Right cardiac atrium (tissue), 5 donors: ENCODE measurements at regions not wholly inside any gene's neighbourhood (a gene's known extent, or its start where the extent isn't known, plus 50 kb on each side); places are given as distances from the start of the nearest gene placed in this dataset.

Source experiments
- ATAC-seq, 2 donors: fragments of 200-7000 bp; cut with Tn5 transposase; one replicate each; pipeline versions ENCODE4 v1.8.0 to v1.9.1; 2020; ENCODE audit warnings: moderate library complexity in 2 of 2, mild to moderate bottlenecking in 1 of 2
- DNase-seq, 3 donors: peaks; one replicate each; pipeline ENCODE4 v3.0.0-alpha.2; 2020
- H3K27ac ChIP-seq: one replicate; pipeline ENCODE4 v1.5.1; 2013; ENCODE audit warnings: mild to moderate bottlenecking, low read length, control low read depth, moderate library complexity
- H3K27me3 ChIP-seq: one replicate; pipeline ENCODE4 v1.6.1; 2013; ENCODE audit not compliant: control insufficient read depth, insufficient read depth
- H3K4me1 ChIP-seq: one replicate; pipeline ENCODE4 v1.6.1; 2013; ENCODE audit warnings: low read length; ENCODE audit not compliant: control insufficient read depth, insufficient read depth
- H3K4me3 ChIP-seq: one replicate; pipeline ENCODE4 v1.5.1; 2013; ENCODE audit warnings: low read length, control low read depth
- H3K9me3 ChIP-seq: one replicate; pipeline ENCODE4 v1.6.1; 2013; ENCODE audit warnings: low read length; ENCODE audit not compliant: control insufficient read depth
- WGBS: extraction: QIAGEN DNeasy Blood & Tissue Kit; methylation state at CpG from one replicate; pipeline ENCODE4 v1.1.7; 2013; 5-methylcytosine and 5-hydroxymethylcytosine counted together
- intact Hi-C, 4 donors: fragments of 100-400 bp; cut with DNase I; formaldehyde crosslinking; loops; one replicate each; pipeline versions ENCODE4 v1.11.0 to v1.14.0; 2022 to 2023
- donor health status: healthy with polysubstance abuse.
- donor health status: DM: no; HTN: yes; CAD: no.
- donor health status: DM: no; HTN: no; CAD: no.
- donor health status: DM: no; HTN: yes; CAD: no; lungs with severe emphysema.
- donor health status: DM: yes; HTN: yes; CAD: no.

- Histone ChIP-seq H3K27me3 (no peaks in the 10 kb centered on the region), H3K4me1 (no peaks in the 10 kb centered on the region), H3K9me3 (no peaks in the 10 kb centered on the region), H3K4me3 (no peak overlapping the region), H3K27ac (no peak overlapping the region)
- ATAC-seq = no peak
- DNase-seq = no peak
- intact Hi-C loops = no loop called here
- WGBS = 83% methylated on average over 7 of the region's 7 CpGs
Observed at GRCh38 chr5:171619196-171619595, 166.4 kb upstream of the SMIM23 start.

DNA sequence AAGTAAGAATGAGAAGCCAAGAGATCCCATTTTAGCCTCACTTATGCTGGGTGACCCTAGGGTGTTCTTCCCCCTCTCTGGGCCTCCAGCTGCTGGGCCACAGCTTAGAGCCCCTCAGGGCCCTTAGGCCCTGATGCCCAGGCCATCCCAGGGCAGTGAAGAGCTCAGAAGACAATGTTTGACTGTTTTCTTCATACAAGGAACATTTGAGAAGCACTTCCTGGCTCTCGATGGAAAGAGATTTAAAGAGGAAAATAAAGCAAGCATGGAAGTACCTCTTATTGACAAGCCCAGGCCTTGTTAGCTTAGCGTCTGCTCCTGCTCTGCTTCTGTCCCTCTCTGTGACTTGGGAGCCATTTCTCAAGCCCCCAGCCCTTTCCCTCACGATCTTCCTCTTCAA, 165.9 kb upstream of the SMIM23 start:
- no peak for DNase-seq
- 75% methylated on average over 3 of the region's 3 CpGs for whole genome bisulfite sequencing
- H3K4me1 ChIP-seq = no peaks in the 10 kb centered on the region
- intact Hi-C loops = loop anchor here in 2 of 4 donors (10.0 kb wide), 2 partner anchors 195 to 225 kb away; no protein-coding TSS in a partner anchor
- H3K9me3 ChIP-seq = no peaks in the 10 kb centered on the region
- H3K27me3 ChIP-seq = no peaks in the 10 kb centered on the region
- H3K27ac ChIP-seq = no peak overlapping the region
- no peak overlapping the region for H3K4me3 ChIP-seq
- ATAC-seq = no peak

- ATAC-seq (no peak), DNase-seq (no peak)
- H3K4me3 ChIP-seq = no peak overlapping the region
- WGBS = 53% methylated on average over 2 of the region's 2 CpGs
- no peaks in the 10 kb centered on the region for H3K27me3 ChIP-seq
- H3K9me3 ChIP-seq = no peaks in the 10 kb centered on the region
- intact Hi-C loops = loop anchor here in 2 of 4 donors (10.0 kb wide), 2 partner anchors 197 to 223 kb away; no protein-coding TSS in a partner anchor
- H3K4me1 ChIP-seq = no peaks in the 10 kb centered on the region
- H3K27ac ChIP-seq = no peak overlapping the region
Observed at GRCh38 chr5:171622010-171622409, 163.6 kb upstream of the SMIM23 start.

DNA sequence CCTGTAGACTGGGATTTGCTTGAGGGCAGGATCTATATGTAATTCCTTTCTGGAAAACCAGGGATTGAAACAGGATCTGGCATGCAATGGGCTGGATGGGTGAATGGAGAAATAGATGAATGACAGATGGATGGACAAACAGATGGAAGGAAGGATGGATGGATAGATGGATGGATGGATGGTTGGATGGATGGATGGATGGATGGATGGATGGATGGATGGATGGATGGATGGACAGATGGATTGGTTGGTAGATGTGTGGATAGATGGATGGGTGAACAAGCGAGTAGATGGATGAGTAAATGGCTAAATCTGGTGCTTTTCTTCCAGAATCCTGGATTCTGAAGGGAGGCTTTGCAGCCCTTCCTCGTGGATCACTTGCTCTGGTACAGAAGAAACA, 162.5 kb upstream of the SMIM23 start:
- no peaks in the 10 kb centered on the region for H3K27me3 ChIP-seq
- DNase-seq (no peak), ATAC-seq (no peak)
- no peak overlapping the region for H3K27ac ChIP-seq
- intact Hi-C loops = loop anchor here in 2 of 4 donors (10.0 kb wide), 2 partner anchors 198 to 222 kb away; no protein-coding TSS in a partner anchor
- no peaks in the 10 kb centered on the region for H3K9me3 ChIP-seq
- no peak overlapping the region for H3K4me3 ChIP-seq
- WGBS = 89% methylated on average over 2 of the region's 2 CpGs
- no peaks in the 10 kb centered on the region for H3K4me1 ChIP-seq

GRCh38 chr5:171623551-171624097, 162.0 kb upstream of the SMIM23 start:
- no peak overlapping the region for H3K27ac ChIP-seq
- no peak for DNase-seq
- H3K4me1 ChIP-seq = no peaks in the 10 kb centered on the region
- no peak for ATAC-seq
- H3K9me3 ChIP-seq = no peaks in the 10 kb centered on the region
- intact Hi-C loops = loop anchor here in 2 of 4 donors (10.0 kb wide), 2 partner anchors 199 to 221 kb away; no protein-coding TSS in a partner anchor
- no peak overlapping the region for H3K4me3 ChIP-seq
- no peaks in the 10 kb centered on the region for H3K27me3 ChIP-seq
- 73% methylated on average over 11 of the region's 11 CpGs for WGBS

- H3K4me3 ChIP-seq = no peak overlapping the region
- 73% methylated on average over 5 of the region's 5 CpGs for WGBS
- no peak for ATAC-seq
- no peak overlapping the region for H3K27ac ChIP-seq
- DNase-seq = no peak
- no peaks in the 10 kb centered on the region for H3K4me1 ChIP-seq
- intact Hi-C loops = loop anchor here in 2 of 4 donors (10.0 kb wide), 2 partner anchors 200 to 220 kb away; no protein-coding TSS in a partner anchor
- H3K27me3 ChIP-seq = no peaks in the 10 kb centered on the region
- no peaks in the 10 kb centered on the region for H3K9me3 ChIP-seq
Observed at GRCh38 chr5:171624396-171624795, 161.2 kb upstream of the SMIM23 start.

GRCh38 chr5:171625646-171626045, 160.0 kb upstream of the SMIM23 start:
- no peaks in the 10 kb centered on the region for H3K27me3 ChIP-seq
- no peak for DNase-seq
- no peak for ATAC-seq
- no peaks in the 10 kb centered on the region for H3K9me3 ChIP-seq
- H3K27ac ChIP-seq = no peak overlapping the region
- H3K4me3 ChIP-seq = no peak overlapping the region
- intact Hi-C loops = loop anchor here in 2 of 4 donors (5.0 to 10.0 kb wide), 3 partner anchors 201 to 227 kb away; no protein-coding TSS in a partner anchor
- no peaks in the 10 kb centered on the region for H3K4me1 ChIP-seq
- WGBS = 82% methylated on average over 10 of the region's 10 CpGs

DNA sequence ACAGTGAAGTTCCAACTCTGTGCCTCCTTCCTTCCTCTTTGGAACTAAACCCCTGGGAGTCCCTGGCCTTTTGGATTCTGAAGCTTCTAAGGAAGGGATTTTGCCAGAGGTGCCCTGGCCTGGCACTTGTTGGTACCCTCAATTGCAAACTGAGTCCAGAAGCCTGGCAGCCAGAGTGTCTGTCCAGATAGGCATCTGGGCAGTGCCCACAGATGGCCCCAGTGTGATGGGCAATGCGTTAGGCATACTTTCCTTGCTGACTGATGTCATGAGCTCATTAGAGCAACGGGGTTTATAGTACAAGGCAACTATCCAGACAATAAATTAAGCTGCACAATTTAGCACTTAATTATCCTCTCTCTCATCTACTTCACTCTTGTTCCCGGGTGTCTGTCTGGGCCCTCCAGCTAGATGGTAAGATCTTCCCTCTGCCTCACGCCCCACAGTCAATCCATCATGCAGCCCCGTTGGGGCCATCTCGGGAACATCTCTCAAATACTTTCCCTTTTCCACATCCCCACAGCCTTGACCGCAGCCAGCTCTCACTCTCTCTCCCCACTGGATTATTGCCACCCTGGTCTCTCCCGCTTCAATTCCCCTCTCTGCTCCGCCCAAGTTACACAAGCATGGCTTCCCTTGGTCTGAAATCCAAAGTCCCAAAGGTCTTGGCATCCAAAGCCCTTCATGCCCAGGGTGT, 157.5 kb upstream of the SMIM23 start:
- ATAC-seq = no peak
- no peaks in the 10 kb centered on the region for H3K27me3 ChIP-seq
- intact Hi-C loops = loop anchor here in 2 of 4 donors (5.0 to 10.0 kb wide), 3 partner anchors 203 to 224 kb away; no protein-coding TSS in a partner anchor
- no peak overlapping the region for H3K4me3 ChIP-seq
- H3K4me1 ChIP-seq = no peaks in the 10 kb centered on the region
- DNase-seq = no peak
- H3K27ac ChIP-seq = no peak overlapping the region
- H3K9me3 ChIP-seq = no peaks in the 10 kb centered on the region
- WGBS = 81% methylated on average over 9 of the region's 9 CpGs

- H3K4me1 ChIP-seq = no peaks in the 10 kb centered on the region
- intact Hi-C loops = loop anchor here in 2 of 4 donors (5.0 to 10.0 kb wide), 3 partner anchors 204 to 224 kb away; no protein-coding TSS in a partner anchor
- no peaks in the 10 kb centered on the region for H3K27me3 ChIP-seq
- 69% methylated on average over 6 of the region's 6 CpGs for WGBS
- ATAC-seq = no peak
- H3K27ac ChIP-seq = no peak overlapping the region
- no peak overlapping the region for H3K4me3 ChIP-seq
- H3K9me3 ChIP-seq = no peaks in the 10 kb centered on the region
- DNase-seq = no peak
Observed at GRCh38 chr5:171628633-171628974, 157.0 kb upstream of the SMIM23 start.

DNA sequence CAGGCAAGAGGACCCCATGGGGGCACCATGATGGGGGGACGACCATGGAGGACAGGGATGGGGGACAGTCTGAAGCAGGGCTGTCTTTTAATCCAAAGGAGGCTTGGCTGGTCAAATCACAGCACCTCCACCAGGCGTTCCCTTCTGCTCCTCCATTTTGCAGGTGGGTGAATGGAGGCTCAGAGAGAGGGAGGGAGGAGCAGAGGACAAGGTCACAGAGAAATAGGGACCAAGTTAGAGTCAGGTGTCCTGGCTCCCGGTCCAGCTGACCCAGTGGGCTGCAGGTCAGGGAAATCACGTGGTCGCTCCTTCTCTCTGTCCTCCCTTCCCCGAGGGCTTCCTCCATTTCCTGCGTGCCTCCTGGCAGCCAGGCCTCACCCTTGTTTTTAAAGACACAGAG, 156.4 kb upstream of the SMIM23 start:
- Histone ChIP-seq H3K27me3 (no peaks in the 10 kb centered on the region), H3K4me1 (no peaks in the 10 kb centered on the region), H3K4me3 (no peak overlapping the region), H3K9me3 (no peaks in the 10 kb centered on the region), H3K27ac (no peak overlapping the region)
- intact Hi-C loops = loop anchor here in 2 of 4 donors (5.0 to 10.0 kb wide), 3 partner anchors 204 to 223 kb away; no protein-coding TSS in a partner anchor
- ATAC-seq (peak in 1 of 2 donors; percentile 7), DNase-seq (no peak)
- 49% methylated on average over 7 of the region's 7 CpGs for WGBS

GRCh38 chr5:171629628-171630349, 155.8 kb upstream of the SMIM23 start:
- intact Hi-C loops = loop anchor here (5.0 to 10.0 kb wide), 4 partner anchors 205 to 275 kb away; no protein-coding TSS in a partner anchor
- peak; percentile 73 to 82 (median 82) for DNase-seq
- Histone ChIP-seq H3K4me1 (no peaks in the 10 kb centered on the region), H3K4me3 (no peak overlapping the region), H3K27ac (no peak overlapping the region), H3K9me3 (no peaks in the 10 kb centered on the region), H3K27me3 (no peaks in the 10 kb centered on the region)
- ATAC-seq = peak; percentile 89 to 95
- WGBS = 9% methylated on average over 28 of the region's 28 CpGs
